K562 (cell line): ENCODE measurements at regions not wholly inside any gene's neighbourhood (a gene's known extent, or its start where the extent isn't known, plus 50 kb on each side); places are given as distances from the start of the nearest gene placed in this dataset.
A peak's percentile ranks its signal among the peaks of the same experiment; 100 is the strongest.

Source experiments
- ATAC-seq: fragments of 200-7000 bp; cut with Tn5 transposase; 3 replicates; pipeline ENCODE4 v1.9.1; 2020; ENCODE audit warnings: moderate library complexity
- BruUV-seq: library from RNA; stranded (reverse); fragments of 400-500 nt; replicated peaks from 2 replicates; lab custom pipeline; 2021; lab: Mats Ljungman, UMichigan
- CTCF ChIA-PET: fragments of 300-600 bp; formaldehyde crosslinking; extraction: SDS; loops from one replicate; lab custom pipeline; 2021; ENCODE audit warnings: low intra/inter-chr PET ratio; lab: Yijun Ruan, JAX
- POLR2A ChIA-PET: fragments of 300-600, 350-650 bp; sonication (Branson Sonifier 250); formaldehyde crosslinking; extraction: SDS; loops from one replicate; lab custom pipeline; 2021; ENCODE audit warnings: antibody characterized with exemption, inconsistent platforms; lab: Yijun Ruan, JAX
- DNase-seq, 4 experiments: peaks; one replicate each; pipeline versions ENCODE4 v3.0.0 to v3.0.0-alpha.2; 2011 to 2018; ENCODE audit warnings: low spot score in 3 of 4, mixed read lengths in 3 of 4; ENCODE audit errors: extremely low read depth in 1 of 4
- FAIRE-seq: peaks from 2 replicates; lab custom pipeline; 2011; peaks lifted over from hg19 to GRCh38; lab: Jason Lieb, UNC
- H2AFZ ChIP-seq: 2 replicates; pipeline ENCODE4 v1.6.0; 2011; ENCODE audit warnings: low read depth, low read length, control low read depth, inconsistent platforms
- H3K27ac ChIP-seq: fragments of 200-600 bp; 3 replicates; pipeline ENCODE4 v1.8.0; 2011; ENCODE audit warnings: low read depth, mild to moderate bottlenecking, control low read depth, inconsistent platforms, low read length, moderate library complexity, mixed read lengths; ENCODE audit errors: extremely low read depth
- H3K27me3 ChIP-seq, 2 experiments: fragments of 300-600 bp in 1 of 2; 2 replicates in 1 of 2; 3 replicates in 1 of 2; pipeline versions ENCODE4 v1.6.0 to v1.8.0; 2011; ENCODE audit warnings: inconsistent platforms in 2 of 2, low read length in 2 of 2, mild to moderate bottlenecking in 1 of 2, mixed read lengths in 1 of 2, moderate library complexity in 1 of 2; ENCODE audit not compliant: control insufficient read depth in 2 of 2, insufficient read depth in 2 of 2
- H3K36me3 ChIP-seq: fragments of 300-600 bp; 3 replicates; pipeline ENCODE4 v1.8.0; 2011; ENCODE audit warnings: mild to moderate bottlenecking, low read length, inconsistent platforms; ENCODE audit not compliant: control insufficient read depth, insufficient read depth
- H3K4me1 ChIP-seq, 2 experiments: fragments of 200-600 bp in 1 of 2; replicated peaks in 1 of 2; 2 replicates in 1 of 2; 3 replicates in 1 of 2; pipeline versions ENCODE4 v1.5.1 to v1.8.0; 2011; ENCODE audit warnings: inconsistent platforms in 2 of 2, low read length in 2 of 2, mild to moderate bottlenecking in 1 of 2, mixed read lengths in 1 of 2, moderate library complexity in 1 of 2; ENCODE audit not compliant: control insufficient read depth in 2 of 2, insufficient read depth in 2 of 2
- H3K4me2 ChIP-seq: 2 replicates; pipeline ENCODE4 v1.6.1; 2011; ENCODE audit warnings: low read length, control low read depth, inconsistent platforms, mixed read lengths; ENCODE audit not compliant: insufficient read depth
- H3K4me3 ChIP-seq: fragments of 200-600 bp; sonication (generic), shearing (Covaris generic); 2 replicates; pipeline ENCODE4 v1.5.1; 2016; ENCODE audit warnings: control low read depth, inconsistent platforms
- H3K79me2 ChIP-seq: fragments of 200-600 bp; 3 replicates; pipeline ENCODE4 v1.8.0; 2011; ENCODE audit warnings: low read length, inconsistent platforms; ENCODE audit not compliant: control insufficient read depth, insufficient read depth
- H3K9ac ChIP-seq, 2 experiments: 2 replicates each; pipeline versions ENCODE4 v1.6.0 to v1.6.1; 2011; ENCODE audit warnings: low read depth in 2 of 2, low read length in 2 of 2, control low read depth in 1 of 2, inconsistent platforms in 1 of 2, mild to moderate bottlenecking in 1 of 2, mixed read lengths in 1 of 2; ENCODE audit not compliant: insufficient read depth in 1 of 2
- H3K9me1 ChIP-seq: one replicate; pipeline ENCODE4 v1.6.0; 2011; ENCODE audit warnings: inconsistent platforms, mild to moderate bottlenecking, low read length, moderate library complexity; ENCODE audit not compliant: control insufficient read depth, insufficient read depth
- H3K9me3 ChIP-seq: replicated peaks from 2 replicates; pipeline ENCODE4 v1.5.1; 2011; ENCODE audit warnings: low read depth, low read length, inconsistent platforms; ENCODE audit not compliant: control insufficient read depth, insufficient read depth
- H4K20me1 ChIP-seq: replicated peaks from 2 replicates; pipeline ENCODE4 v1.6.1; 2011; ENCODE audit warnings: low read length, inconsistent platforms, mixed read lengths; ENCODE audit not compliant: control insufficient read depth, insufficient read depth
- CHAMP1 ChIP-seq: fragments of 450-650 bp; IDR thresholded peaks from 2 replicates; pipeline ENCODE4 v1.6.1; 2016; ENCODE audit warnings: mild to moderate bottlenecking
- CREM ChIP-seq: IDR thresholded peaks from 2 replicates; pipeline ENCODE4 v1.6.1; 2014; ENCODE audit warnings: antibody characterized with exemption, low read depth
- DPF2 ChIP-seq: fragments of 450-650 bp; IDR thresholded peaks from 2 replicates; pipeline ENCODE4 v1.6.1; 2016
- PCBP2 ChIP-seq: fragments of 200-400 bp; formaldehyde crosslinking; IDR thresholded peaks from 2 replicates; pipeline ENCODE4 v1.6.1; 2018; ENCODE audit warnings: low read length, low read depth, mild to moderate bottlenecking, moderate library complexity; ENCODE audit not compliant: poor library complexity, severe bottlenecking
- PTTG1 ChIP-seq: fragments of 450-650 bp; IDR thresholded peaks from 2 replicates; pipeline ENCODE4 v1.6.1; 2016; ENCODE audit warnings: low read depth, mild to moderate bottlenecking, missing genetic modification characterization, missing compliant biosample characterization
- SRF ChIP-seq, 2 experiments: fragments of 250-450, 450-650 bp in 1 of 2; sonication (Bioruptor Pico) in 1 of 2; sonication (generic) in 1 of 2; formaldehyde crosslinking; IDR thresholded peaks; 2 replicates each; pipeline versions ENCODE4 v1.5.0 to v1.5.1; 2020 to 2022; ENCODE audit warnings: mild to moderate bottlenecking in 1 of 2, missing genetic modification reagents in 1 of 2
- TAF9B ChIP-seq: fragments of 450-650 bp; IDR thresholded peaks from 2 replicates; pipeline ENCODE4 v1.6.1; 2018; ENCODE audit warnings: mild to moderate bottlenecking; ENCODE audit not compliant: partially characterized antibody
- ZNF140 ChIP-seq: fragments of 250-450 bp; sonication (Bioruptor Pico); IDR thresholded peaks from 2 replicates; pipeline ENCODE4 v1.8.0; 2021; ENCODE audit warnings: moderate library complexity, mild to moderate bottlenecking, inconsistent platforms
- ZNF41 ChIP-seq: fragments of 250-450 bp; sonication (Bioruptor Pico); conservative IDR thresholded peaks from 2 replicates; pipeline ENCODE4 v1.4.0; 2020; ENCODE audit warnings: mild to moderate bottlenecking
- WGBS: fragments of 100-300 bp; shearing (Covaris generic); methylation state at CpG from one replicate; pipeline ENCODE4 v1.1.6; 2016; ENCODE audit warnings: low coverage, mixed read lengths; ENCODE audit not compliant: insufficient coverage; ENCODE audit errors: missing lambda C conversion rate; 5-methylcytosine and 5-hydroxymethylcytosine counted together
- in situ Hi-C: fragments of 300-500 bp; cut with MboI; formaldehyde crosslinking; loops from 4 replicates; pipeline ENCODE4 v1.15.0; 2018; ENCODE audit warnings: inconsistent platforms, mixed read lengths
- intact Hi-C: fragments of 100-400 bp; cut with micrococcal nuclease; formaldehyde crosslinking; loops from 2 replicates; pipeline ENCODE4 v1.14.2; 2022

GRCh38 chr4:122285285-122285684 lies 93.5 kb upstream of the ADAD1 start (continued):
- TF ChIP-seq ZNF41 (CRISPR knock-in tag) (no peak), DPF2 (peak; percentile 81)

- Histone ChIP-seq H2AFZ (no peak overlapping the region), H3K4me3 (no peak overlapping the region), H3K27me3 (no peaks in the 10 kb centered on the region), H3K9me3 (no peaks in the 10 kb centered on the region), H3K4me1 (no peaks in the 10 kb centered on the region), H3K36me3 (peaks cover 2% of the 10 kb centered on the region; the same call in 1 of the 3 replicates), H4K20me1 (no peaks in the 10 kb centered on the region)
- ATAC-seq (no peak), DNase-seq (no peak), FAIRE-seq (no peak)
- CTCF ChIA-PET, result no interaction called here
- no TSS peak for BruUV-seq
- POLR2A ChIA-PET, result no interaction called here
- 94% methylated on average over 12 of the region's 12 CpGs for WGBS
- intact Hi-C loops, result no loop called here
- in situ Hi-C loops, result no loop called here
- TF ChIP-seq TAF9B (no peak), PTTG1 (tag) (no peak), CREM (no peak), PCBP2 (no peak), ZNF140 (CRISPR knock-in tag) (no peak), SRF (CRISPR knock-in tag; IDR thresholded peaks at IDR 0.05) (no peak), CHAMP1 (no peak)
- TF ChIP-seq, all 486 proteins: peak for 0
- Histone ChIP-seq H3K9me1 (no peaks in the 10 kb centered on the region), H3K9ac (no peak overlapping the region), H3K27ac (no peak overlapping the region), H3K4me2 (no peak overlapping the region), H3K79me2 (no peaks in the 10 kb centered on the region)
Observed at GRCh38 chr4:122293374-122294365, 85.1 kb upstream of the ADAD1 start.
